ENCODE measurements at regions not wholly inside any gene's neighbourhood (a gene's known extent, or its start where the extent isn't known, plus 50 kb on each side); places are given as distances from the start of the nearest gene placed in this dataset.

GRCh38 chr3:72380193-72380592 is 468.1 kb downstream of the SHQ1 start:
- TF ChIP-seq CTCF (IDR thresholded peaks at IDR 0.05; ENCODE audit: insufficient read depth, low read length, poor library complexity, severe bottlenecking): no peak
- DNase-seq (ENCODE audit: extremely low read depth, insufficient read length): no peak
- H3K27me3 ChIP-seq (replicated peaks; ENCODE audit: control insufficient read depth, insufficient read depth, low read length): no peaks in the 10 kb centered on the region

DNA sequence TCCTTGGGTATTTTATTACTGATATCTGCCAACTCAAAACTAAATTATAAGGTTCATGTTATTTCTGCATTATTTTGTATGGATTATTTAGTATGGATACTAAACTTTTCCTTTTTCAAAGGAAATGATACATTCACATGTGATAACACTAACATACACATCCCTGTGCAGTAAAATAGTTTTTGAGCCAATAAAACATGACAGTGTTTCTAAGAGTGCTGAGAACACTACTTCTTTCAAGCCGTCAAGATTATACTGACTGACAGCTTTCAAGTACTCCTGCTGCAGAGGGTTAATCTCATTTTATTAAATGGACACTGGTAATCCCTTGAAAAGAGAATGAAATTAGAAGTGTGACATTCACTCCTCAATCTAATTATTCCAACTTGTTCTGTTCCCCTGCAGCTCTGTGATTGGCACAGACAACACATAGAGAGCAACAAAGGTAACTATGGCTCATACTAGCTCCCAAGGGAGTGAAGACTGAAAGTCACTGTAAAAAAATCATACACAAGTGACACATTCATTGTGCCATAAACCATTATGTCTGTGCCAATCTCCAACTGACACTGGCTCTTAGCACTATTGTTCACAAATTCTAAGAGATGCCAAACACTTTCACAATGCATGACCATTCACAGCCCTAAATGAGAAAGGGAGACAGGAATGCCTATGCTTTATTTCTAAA is 468.6 kb downstream of the SHQ1 start:
- no peaks in the 10 kb centered on the region for H3K27me3 ChIP-seq (replicated peaks; ENCODE audit: control insufficient read depth, insufficient read depth, low read length)
- H3K4me3 ChIP-seq (replicated peaks; ENCODE audit: low read depth, low read length): no peak overlapping the region
- DNase-seq (ENCODE audit: extremely low read depth, insufficient read length): no peak
- TF ChIP-seq CTCF (IDR thresholded peaks at IDR 0.05; ENCODE audit: insufficient read depth, low read length, poor library complexity, severe bottlenecking): no peak
- H3K36me3 ChIP-seq (ENCODE audit: control insufficient read depth, insufficient read depth, low read length): peaks cover 5% of the 10 kb centered on the region

More at GRCh38 chr3:72380193-72380592, 468.1 kb downstream of the SHQ1 start:
- no peak overlapping the region for H3K4me3 ChIP-seq (replicated peaks; ENCODE audit: low read depth, low read length)
- peaks cover 5% of the 10 kb centered on the region for H3K36me3 ChIP-seq (ENCODE audit: control insufficient read depth, insufficient read depth, low read length)

- no peak for TF ChIP-seq CTCF (IDR thresholded peaks at IDR 0.05; ENCODE audit: insufficient read depth, low read length, poor library complexity, severe bottlenecking)
- Histone ChIP-seq H3K4me3 (replicated peaks; ENCODE audit: low read depth, low read length) (no peak overlapping the region), H3K27me3 (replicated peaks; ENCODE audit: control insufficient read depth, insufficient read depth, low read length) (no peaks in the 10 kb centered on the region), H3K36me3 (ENCODE audit: control insufficient read depth, insufficient read depth, low read length) (peaks cover 5% of the 10 kb centered on the region)
- no peak for DNase-seq (ENCODE audit: extremely low read depth, insufficient read length)
These were observed 470.0 kb downstream of the SHQ1 start for GRCh38 chr3:72378287-72378686.

GRCh38 chr3:72376956-72377710 is 471.1 kb downstream of the SHQ1 start:
- H3K36me3 ChIP-seq (ENCODE audit: control insufficient read depth, insufficient read depth, low read length): peaks cover 5% of the 10 kb centered on the region
- no peak overlapping the region for H3K4me3 ChIP-seq (replicated peaks; ENCODE audit: low read depth, low read length)
- H3K27me3 ChIP-seq (replicated peaks; ENCODE audit: control insufficient read depth, insufficient read depth, low read length): no peaks in the 10 kb centered on the region
- DNase-seq (ENCODE audit: extremely low read depth, insufficient read length): no peak
- TF ChIP-seq CTCF (IDR thresholded peaks at IDR 0.05; ENCODE audit: insufficient read depth, low read length, poor library complexity, severe bottlenecking): no peak

DNA sequence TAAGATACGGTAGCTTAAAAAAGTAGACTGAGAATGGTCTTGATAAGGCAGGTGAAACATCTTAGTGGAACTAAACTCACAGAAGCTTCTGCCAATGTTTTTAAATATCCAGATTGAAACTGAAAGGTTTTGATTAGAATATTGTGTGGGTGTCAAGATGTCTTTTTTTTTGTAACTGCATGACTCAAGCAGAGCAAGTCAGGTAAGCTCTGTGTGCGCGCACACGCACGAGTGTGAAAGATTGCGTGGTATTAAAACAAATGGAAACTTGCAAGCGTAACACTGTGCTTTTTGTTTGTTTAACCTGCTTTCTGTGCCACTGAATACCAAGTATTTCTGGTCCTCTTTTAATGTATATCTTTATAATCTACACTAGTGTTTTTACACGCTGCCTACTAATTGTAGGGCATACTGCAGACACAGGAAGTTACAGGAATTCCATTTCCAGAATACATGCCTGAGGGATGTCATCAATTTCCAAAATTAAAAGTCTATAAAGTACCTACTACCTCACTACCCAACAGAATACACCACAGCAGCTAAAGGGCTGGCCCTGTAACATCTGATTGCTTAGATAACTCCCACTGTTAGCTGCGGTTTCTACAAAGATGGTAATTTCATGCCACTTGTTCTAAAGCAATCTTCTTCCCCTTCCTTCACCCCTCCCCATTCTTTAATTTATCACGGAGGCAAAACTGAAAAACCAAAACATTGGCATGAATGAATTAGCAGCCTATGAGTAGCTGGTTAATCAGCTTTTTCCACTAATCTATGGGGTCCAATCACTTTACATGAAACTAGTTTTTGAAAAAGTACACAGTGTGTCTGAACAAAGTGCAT is 472.8 kb downstream of the SHQ1 start:
- peaks cover 5% of the 10 kb centered on the region for H3K36me3 ChIP-seq (ENCODE audit: control insufficient read depth, insufficient read depth, low read length)
- no peak for DNase-seq (ENCODE audit: extremely low read depth, insufficient read length)
- no peak for TF ChIP-seq CTCF (IDR thresholded peaks at IDR 0.05; ENCODE audit: insufficient read depth, low read length, poor library complexity, severe bottlenecking)
- H3K27me3 ChIP-seq (replicated peaks; ENCODE audit: control insufficient read depth, insufficient read depth, low read length): no peaks in the 10 kb centered on the region
- H3K4me3 ChIP-seq (replicated peaks; ENCODE audit: low read depth, low read length): no peak overlapping the region
